ENCODE measurements at regions not wholly inside any gene's neighbourhood (a gene's known extent, or its start where the extent isn't known, plus 50 kb on each side); places are given as distances from the start of the nearest gene placed in this dataset.

- no peak for DNase-seq
These were observed 288.7 kb downstream of the RNF144B start for GRCh38 chr6:18675881-18676280.

GRCh38 chr6:18676548-18676947 is 289.4 kb downstream of the RNF144B start:
- no peak for DNase-seq

- no peak for DNase-seq
These were observed 293.7 kb downstream of the RNF144B start for GRCh38 chr6:18680842-18681241.

- no peak for DNase-seq
These were observed 294.8 kb downstream of the RNF144B start for GRCh38 chr6:18681832-18682503.

GRCh38 chr6:18684343-18684742 is 297.2 kb downstream of the RNF144B start:
- DNase-seq: no peak

- no peak for DNase-seq
These were observed 306.0 kb downstream of the RNF144B start for GRCh38 chr6:18692929-18693685.

GRCh38 chr6:18693881-18694280 is 306.7 kb downstream of the RNF144B start:
- DNase-seq: no peak

GRCh38 chr6:18703546-18703945 is 316.4 kb downstream of the RNF144B start:
- no peak for DNase-seq

GRCh38 chr6:18707714-18708439 is 320.7 kb downstream of the RNF144B start:
- DNase-seq: no peak

GRCh38 chr6:18712595-18712994 is 325.4 kb downstream of the RNF144B start:
- no peak for DNase-seq

GRCh38 chr6:18720075-18720474 is 332.9 kb downstream of the RNF144B start:
- no peak for DNase-seq

GRCh38 chr6:18724056-18724455 is 336.9 kb downstream of the RNF144B start:
- DNase-seq: no peak

- DNase-seq: no peak
These were observed 338.3 kb downstream of the RNF144B start for GRCh38 chr6:18725449-18725848.

- DNase-seq: no peak
These were observed 346.9 kb downstream of the RNF144B start for GRCh38 chr6:18733921-18734550.

GRCh38 chr6:18741741-18742140 is 354.6 kb downstream of the RNF144B start:
- no peak for DNase-seq

GRCh38 chr6:18742406-18742805 is 355.3 kb downstream of the RNF144B start:
- DNase-seq: no peak

GRCh38 chr6:18746727-18747126 is 359.6 kb downstream of the RNF144B start:
- DNase-seq: no peak

GRCh38 chr6:18748314-18748713 is 361.2 kb downstream of the RNF144B start:
- DNase-seq: no peak

- DNase-seq: no peak
These were observed 365.3 kb downstream of the RNF144B start for GRCh38 chr6:18752278-18753068.

- no peak for DNase-seq
These were observed 365.9 kb downstream of the RNF144B start for GRCh38 chr6:18753076-18753475.

- no peak for DNase-seq
These were observed 375.9 kb downstream of the RNF144B start for GRCh38 chr6:18763086-18763485.

GRCh38 chr6:18784794-18785193 is 397.6 kb downstream of the RNF144B start:
- DNase-seq: no peak

Measured in activated gamma-delta T cell treated with Interleukin-2 at 50 U/mL for 16 hours (primary cell).